Activated CD4-positive, alpha-beta T cell treated with anti-CD3 and anti-CD28 coated beads, Interleukin-2, Interleukin-6, amounts not matched to agents 100 ng/mL and 50 ng/mL, durations not matched to agents 16 hours and 8 hours (primary cell): ENCODE measurements at regions not wholly inside any gene's neighbourhood (a gene's known extent, or its start where the extent isn't known, plus 50 kb on each side); places are given as distances from the start of the nearest gene placed in this dataset.
A peak's percentile ranks its signal among the peaks of the same experiment; 100 is the strongest.

ENCODE experiments used
- DNase-seq: peaks from one replicate; pipeline ENCODE4 v3.0.0-alpha.2; 2020

- DNase-seq, result no peak
These were observed 139.1 kb downstream of the KDR start for GRCh38 chr4:54986095-54986846.

- DNase-seq, result no peak
These were observed 148.7 kb downstream of the KDR start for GRCh38 chr4:54976682-54977081.

GRCh38 chr4:54976031-54976430 lies 149.4 kb downstream of the KDR start:
- DNase-seq, result no peak

GRCh38 chr4:54973784-54974183 lies 151.6 kb downstream of the KDR start:
- no peak for DNase-seq

- peak; percentile 34 for DNase-seq
These were observed 153.9 kb downstream of the KDR start for GRCh38 chr4:54971474-54971950.

- no peak for DNase-seq
These were observed 158.1 kb downstream of the KDR start for GRCh38 chr4:54967289-54967688.

GRCh38 chr4:54961357-54961975 lies 163.9 kb downstream of the KDR start:
- peak; percentile 21 for DNase-seq

- no peak for DNase-seq
These were observed 165.7 kb downstream of the KDR start for GRCh38 chr4:54959651-54960116.

GRCh38 chr4:54959131-54959530 lies 166.3 kb downstream of the KDR start:
- no peak for DNase-seq

GRCh38 chr4:54958236-54958635 lies 167.2 kb downstream of the KDR start:
- DNase-seq, result no peak

GRCh38 chr4:54954656-54955388 lies 170.6 kb downstream of the KDR start:
- DNase-seq, result no peak

GRCh38 chr4:54946741-54947140 lies 178.7 kb downstream of the KDR start:
- DNase-seq, result no peak

- DNase-seq, result no peak
These were observed 179.6 kb downstream of the KDR start for GRCh38 chr4:54945838-54946237.

- DNase-seq, result peak; percentile 17
These were observed 182.7 kb downstream of the KDR start for GRCh38 chr4:54942721-54943120.

- peak; percentile 29 for DNase-seq
These were observed 183.3 kb downstream of the KDR start for GRCh38 chr4:54941994-54942552.

GRCh38 chr4:54940996-54941865 lies 184.2 kb downstream of the KDR start:
- DNase-seq, result peak; percentile 13

GRCh38 chr4:54937501-54937900 lies 187.9 kb downstream of the KDR start:
- no peak for DNase-seq

- no peak for DNase-seq
These were observed 191.8 kb downstream of the KDR start for GRCh38 chr4:54933579-54933978.

GRCh38 chr4:54930226-54930625 lies 195.2 kb downstream of the KDR start:
- no peak for DNase-seq

GRCh38 chr4:54929459-54929858 lies 195.9 kb downstream of the KDR start:
- no peak for DNase-seq

- no peak for DNase-seq
These were observed 200.5 kb downstream of the KDR start for GRCh38 chr4:54924891-54925290.

GRCh38 chr4:54915276-54915675 lies 210.1 kb downstream of the KDR start:
- DNase-seq, result no peak
